Body of pancreas (tissue), 4 donors: ENCODE measurements at regions not wholly inside any gene's neighbourhood (a gene's known extent, or its start where the extent isn't known, plus 50 kb on each side); places are given as distances from the start of the nearest gene placed in this dataset.

Source experiments
- CTCF ChIP-seq, 7 experiments: fragments of 450-650 bp in 4 of 7; fragments of 200-600 bp in 3 of 7; sonication (generic) in 3 of 7; IDR thresholded peaks; one replicate each; pipeline ENCODE4 v1.5.1; 2016 to 2019; ENCODE audit warnings: antibody characterized with exemption in 7 of 7
- POLR2A ChIP-seq, 3 donors: fragments of 450-650 bp; IDR thresholded peaks; one replicate each; pipeline ENCODE4 v1.6.1; 2016; ENCODE audit warnings: antibody characterized with exemption in 3 of 3, mild to moderate bottlenecking in 2 of 3

- TF ChIP-seq CTCF (IDR thresholded peaks at IDR 0.05) (no peak), POLR2A (IDR thresholded peaks at IDR 0.05) (no peak)
Measured at GRCh38 chr2:147348931-147349555, 495.8 kb upstream of the ACVR2A start.
